ENCODE measurements at regions not wholly inside any gene's neighbourhood (a gene's known extent, or its start where the extent isn't known, plus 50 kb on each side); places are given as distances from the start of the nearest gene placed in this dataset.

DNA sequence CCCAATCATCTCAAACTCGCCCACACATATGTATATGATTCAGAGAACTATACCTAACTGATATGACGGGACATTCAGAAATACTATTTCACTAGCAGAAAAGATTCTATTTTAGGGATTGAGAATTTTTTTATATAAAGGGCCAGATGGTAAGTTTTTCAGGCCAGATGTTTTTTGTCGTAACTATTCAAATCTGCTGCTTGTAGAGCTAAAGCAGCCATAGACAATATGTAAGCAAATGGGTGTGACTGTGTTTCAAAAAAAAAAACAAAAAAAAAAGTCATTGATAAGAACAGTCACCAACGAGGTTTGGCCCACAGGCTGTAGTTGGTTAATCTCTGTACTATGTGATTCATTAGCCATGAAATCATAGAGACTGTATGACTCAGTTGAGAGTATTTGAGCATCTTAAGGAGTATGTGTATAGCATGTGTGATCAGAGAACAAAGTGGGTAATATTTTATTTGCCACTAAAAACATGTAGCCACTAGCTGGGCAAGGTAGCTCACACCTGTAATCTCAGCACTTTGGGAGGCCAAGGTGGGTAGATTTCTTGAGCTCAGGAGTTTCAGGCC lies 2724.7 kb downstream of the PCDH9 start:
- no peak for TF ChIP-seq CTCF (IDR thresholded peaks at IDR 0.05)
- TF ChIP-seq ZFX (IDR thresholded peaks at IDR 0.05; ENCODE audit: borderline replicate concordance) = no peak

Data from 22Rv1 (cell line).